NT2/D1 (cell line): ENCODE measurements at regions not wholly inside any gene's neighbourhood (a gene's known extent, or its start where the extent isn't known, plus 50 kb on each side); places are given as distances from the start of the nearest gene placed in this dataset.

ENCODE experiments used
- SUZ12 ChIP-seq: IDR thresholded peaks from 2 replicates; pipeline ENCODE4 v1.6.1; 2011; ENCODE audit not compliant: insufficient read length, insufficient read depth; ENCODE audit errors: extremely low read depth
- YY1 ChIP-seq: IDR thresholded peaks from 2 replicates; pipeline ENCODE4 v1.6.1; 2011; ENCODE audit not compliant: insufficient read length, insufficient read depth

DNA sequence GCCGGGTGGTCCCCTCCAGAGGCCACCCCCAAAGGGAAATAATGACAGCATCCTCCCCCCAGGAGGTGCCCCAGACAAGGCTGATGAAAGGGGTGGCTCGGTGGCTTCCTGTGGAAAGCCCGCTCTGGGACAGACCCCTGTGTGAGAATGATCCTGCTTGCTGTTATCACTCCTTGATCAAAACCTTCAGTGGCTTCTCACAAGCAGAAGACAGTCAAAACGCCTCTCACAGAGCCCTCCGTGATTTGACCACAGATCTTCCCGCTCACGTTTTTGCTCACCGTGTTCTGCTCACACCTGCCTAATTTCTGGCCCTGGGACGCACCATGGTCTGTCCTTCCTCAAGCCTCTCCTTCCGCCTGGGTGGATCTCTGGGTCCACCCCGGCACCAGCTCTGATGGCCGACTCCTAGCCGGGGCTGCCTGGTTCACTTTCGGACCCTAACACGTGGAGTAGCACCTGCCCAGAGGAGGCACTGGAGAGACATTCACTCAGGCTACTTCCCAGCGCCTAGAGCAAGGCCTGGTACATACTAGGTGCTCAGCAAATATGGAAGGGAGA lies 210.4 kb downstream of the ANKRD60 start:
- TF ChIP-seq SUZ12 = no peak
- TF ChIP-seq YY1 = no peak
